AG09309 (cell line): ENCODE measurements at regions not wholly inside any gene's neighbourhood (a gene's known extent, or its start where the extent isn't known, plus 50 kb on each side); places are given as distances from the start of the nearest gene placed in this dataset.

Source experiments
- DNase-seq: peaks from one replicate; pipeline ENCODE4 v3.0.0-alpha.2; 2010; ENCODE audit warnings: low read depth
- H3K4me3 ChIP-seq: 2 replicates; pipeline ENCODE4 v1.5.1; 2011; ENCODE audit warnings: mild to moderate bottlenecking, low read depth, low read length, moderate library complexity; ENCODE audit not compliant: control insufficient read depth
- TF ChIP-seq, protein P1 (sequence below): IDR thresholded peaks from 2 replicates; pipeline ENCODE4 v1.5.1; 2011; ENCODE audit warnings: mild to moderate bottlenecking, low read depth, low read length, inconsistent platforms; ENCODE audit not compliant: insufficient read depth, control insufficient read depth; ENCODE audit errors: missing control alignments

- no peak overlapping the region for H3K4me3 ChIP-seq
- DNase-seq: no peak
- TF ChIP-seq, protein P1, sequence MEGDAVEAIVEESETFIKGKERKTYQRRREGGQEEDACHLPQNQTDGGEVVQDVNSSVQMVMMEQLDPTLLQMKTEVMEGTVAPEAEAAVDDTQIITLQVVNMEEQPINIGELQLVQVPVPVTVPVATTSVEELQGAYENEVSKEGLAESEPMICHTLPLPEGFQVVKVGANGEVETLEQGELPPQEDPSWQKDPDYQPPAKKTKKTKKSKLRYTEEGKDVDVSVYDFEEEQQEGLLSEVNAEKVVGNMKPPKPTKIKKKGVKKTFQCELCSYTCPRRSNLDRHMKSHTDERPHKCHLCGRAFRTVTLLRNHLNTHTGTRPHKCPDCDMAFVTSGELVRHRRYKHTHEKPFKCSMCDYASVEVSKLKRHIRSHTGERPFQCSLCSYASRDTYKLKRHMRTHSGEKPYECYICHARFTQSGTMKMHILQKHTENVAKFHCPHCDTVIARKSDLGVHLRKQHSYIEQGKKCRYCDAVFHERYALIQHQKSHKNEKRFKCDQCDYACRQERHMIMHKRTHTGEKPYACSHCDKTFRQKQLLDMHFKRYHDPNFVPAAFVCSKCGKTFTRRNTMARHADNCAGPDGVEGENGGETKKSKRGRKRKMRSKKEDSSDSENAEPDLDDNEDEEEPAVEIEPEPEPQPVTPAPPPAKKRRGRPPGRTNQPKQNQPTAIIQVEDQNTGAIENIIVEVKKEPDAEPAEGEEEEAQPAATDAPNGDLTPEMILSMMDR: no peak
Measured at GRCh38 chr6:141264101-141264500, 868.6 kb upstream of the GJE1 start.

DNA sequence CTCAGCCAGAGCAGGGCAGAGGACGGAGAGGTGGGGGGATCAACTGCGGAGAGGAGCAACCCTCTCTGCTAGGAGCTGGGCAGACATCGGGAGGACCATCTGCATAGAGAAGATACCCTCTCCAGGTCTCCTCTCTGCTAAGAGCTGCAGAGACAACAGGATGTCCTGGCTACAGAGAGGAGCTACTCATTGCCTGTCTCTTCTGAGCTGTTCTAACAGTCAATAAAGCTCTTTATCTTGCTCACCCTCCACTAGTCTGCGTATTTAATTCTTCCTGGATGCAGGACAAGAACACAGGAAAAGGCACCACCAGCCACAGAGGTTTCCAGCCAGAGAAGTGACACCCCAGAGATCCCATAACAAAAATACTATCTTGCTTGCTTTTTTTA lies 871.1 kb upstream of the GJE1 start:
- no peak overlapping the region for H3K4me3 ChIP-seq
- TF ChIP-seq, protein P1: no peak
- no peak for DNase-seq

DNA sequence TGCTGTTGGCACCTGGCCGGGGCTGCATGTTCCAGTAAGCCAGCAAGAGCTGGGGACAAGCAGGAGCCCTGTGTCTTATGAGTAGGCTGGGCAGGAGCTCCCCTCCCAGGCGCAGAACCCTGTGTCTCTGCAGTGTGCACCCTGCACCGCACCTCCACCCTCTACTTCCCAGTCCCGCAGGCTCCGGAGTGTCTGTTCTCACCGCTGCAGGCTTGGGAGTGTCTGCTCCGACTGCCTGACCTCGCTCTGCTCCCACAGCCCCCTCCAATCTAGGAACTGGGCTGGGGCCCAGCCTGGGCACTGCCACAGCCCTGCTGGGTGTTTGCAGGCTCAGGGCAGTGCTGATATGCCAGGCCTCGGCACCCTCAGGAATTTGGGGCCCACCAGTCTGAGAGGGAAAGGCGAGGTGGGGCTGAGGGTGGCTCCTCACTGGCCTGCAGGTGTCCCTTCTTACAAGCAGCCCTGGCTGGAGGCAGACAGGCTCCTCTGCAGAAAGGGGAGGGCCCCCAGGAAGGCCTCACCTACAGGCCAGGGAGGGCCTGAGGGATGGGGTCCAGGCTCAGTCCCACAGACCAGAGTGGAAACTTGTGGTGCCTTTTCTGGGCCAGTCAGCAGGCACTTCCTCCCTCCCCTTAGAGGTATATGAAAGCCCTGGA lies 871.6 kb upstream of the GJE1 start:
- no peak overlapping the region for H3K4me3 ChIP-seq
- no peak for DNase-seq
- TF ChIP-seq, protein P1: no peak

DNA sequence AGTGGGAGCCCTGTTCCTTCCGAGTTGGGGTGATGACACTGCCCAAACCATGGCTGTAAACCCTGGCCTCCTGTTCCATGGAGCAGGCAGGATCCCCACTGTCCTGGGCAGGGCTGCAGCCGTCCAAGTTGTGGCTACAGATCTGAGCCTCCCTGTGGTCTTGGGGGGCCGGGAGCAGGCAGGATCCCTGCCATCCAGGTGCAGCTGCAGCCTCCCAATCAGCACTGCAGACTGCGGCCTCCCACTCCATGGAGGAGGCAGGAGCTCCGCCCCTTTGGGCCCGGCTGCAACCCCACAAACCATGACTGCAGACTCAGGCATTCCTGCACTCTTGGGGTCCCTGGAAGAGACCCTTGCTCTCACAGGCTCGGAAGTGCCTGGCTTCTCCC lies 872.1 kb upstream of the GJE1 start:
- no peak overlapping the region for H3K4me3 ChIP-seq
- no peak for DNase-seq
- TF ChIP-seq, protein P1: no peak

DNA sequence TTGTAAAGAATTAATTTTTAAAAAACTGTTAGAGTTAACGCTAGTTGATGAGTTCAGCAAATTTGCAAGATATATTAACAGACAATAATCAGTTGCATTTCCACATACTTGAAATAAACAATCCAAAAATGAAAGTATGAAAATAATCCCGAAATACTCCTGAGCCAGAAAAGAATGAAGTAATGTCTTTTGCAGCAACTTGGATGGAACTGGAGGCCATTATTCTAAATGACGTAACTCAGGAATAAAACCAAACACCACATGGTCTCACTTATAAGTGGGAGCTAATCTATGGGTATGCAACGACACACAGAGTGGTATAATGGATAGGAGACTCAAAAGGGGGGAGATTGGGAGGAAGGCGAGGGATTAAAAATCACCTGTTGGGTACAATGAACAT lies 872.9 kb upstream of the GJE1 start:
- H3K4me3 ChIP-seq: no peak overlapping the region
- no peak for DNase-seq
- TF ChIP-seq, protein P1: no peak

GRCh38 chr6:141259091-141259490 lies 873.6 kb upstream of the GJE1 start:
- no peak overlapping the region for H3K4me3 ChIP-seq
- DNase-seq: no peak
- TF ChIP-seq, protein P1: no peak

GRCh38 chr6:141258516-141258915 lies 874.2 kb upstream of the GJE1 start:
- no peak for DNase-seq
- TF ChIP-seq, protein P1: no peak
- no peak overlapping the region for H3K4me3 ChIP-seq
